ENCODE measurements at regions not wholly inside any gene's neighbourhood (a gene's known extent, or its start where the extent isn't known, plus 50 kb on each side); places are given as distances from the start of the nearest gene placed in this dataset.

DNA sequence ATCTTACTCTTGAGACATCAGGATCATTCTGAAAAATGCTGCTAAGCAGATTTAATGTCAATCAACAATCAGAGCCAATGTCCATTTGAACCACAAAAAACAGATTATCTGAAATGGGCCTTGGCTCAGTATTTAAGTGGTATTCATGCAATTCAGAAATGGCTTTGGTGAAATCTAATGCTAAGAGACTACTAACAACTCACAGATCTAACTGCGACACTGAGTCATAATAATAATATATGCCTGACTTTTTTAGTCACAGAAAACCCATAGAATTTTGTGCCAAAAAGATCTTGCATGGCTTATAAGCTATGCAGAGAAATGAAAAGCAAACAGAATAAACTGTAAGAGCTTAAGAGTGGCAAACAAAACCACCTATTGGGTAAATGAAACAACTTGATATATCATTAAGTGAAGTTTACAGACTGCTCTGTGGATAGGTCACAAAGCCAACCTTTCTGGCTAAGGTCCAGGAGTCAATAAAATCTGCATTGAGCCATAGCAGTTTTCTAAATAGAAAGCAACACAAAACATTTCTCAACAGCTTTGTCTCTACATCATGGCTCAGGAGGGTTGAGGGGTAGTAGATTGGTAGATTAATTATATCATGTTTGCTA lies 234.3 kb downstream of the LRATD1 start:
- TF ChIP-seq SIN3A (IDR thresholded peaks at IDR 0.05; ENCODE audit: borderline replicate concordance, insufficient read depth, low read length) (no peak), POLR2AphosphoS5 (IDR thresholded peaks at IDR 0.05; ENCODE audit: low read depth, low read length) (no peak)

Data from PFSK-1 (cell line).